ENCODE measurements at regions not wholly inside any gene's neighbourhood (a gene's known extent, or its start where the extent isn't known, plus 50 kb on each side); places are given as distances from the start of the nearest gene placed in this dataset.

DNA sequence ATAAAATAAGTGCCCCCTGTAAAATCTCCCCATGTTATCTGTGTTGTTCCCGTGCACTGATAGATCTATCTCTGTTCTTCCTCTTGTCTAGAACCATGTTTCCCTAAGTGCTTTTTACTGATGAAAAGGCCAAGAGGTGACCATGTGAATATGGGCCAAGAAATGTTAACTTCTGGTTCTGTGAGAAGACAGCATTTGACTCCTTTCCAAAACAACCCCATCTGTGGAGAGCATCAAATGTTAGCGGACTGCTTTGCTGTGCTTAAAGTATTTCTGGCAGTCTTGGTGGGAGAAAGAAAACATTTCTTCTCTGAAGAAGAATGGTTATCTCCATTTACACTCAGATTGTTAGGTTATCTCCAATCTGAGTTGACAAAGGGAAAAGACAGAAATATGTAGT, 58.6 kb upstream of the GUCY1A2 start:
- Mint-ChIP-seq H3K27me3 (ENCODE audit: insufficient read depth) (no peaks in the 10 kb centered on the region), H3K27ac (no peak overlapping the region), H3K4me3 (no peak overlapping the region), H3K4me1 (no peaks in the 10 kb centered on the region), H3K9me3 (peaks cover 8% of the 10 kb centered on the region), H3K36me3 (ENCODE audit: low read depth) (no peaks in the 10 kb centered on the region)
- H3K9me3 ChIP-seq (ENCODE audit: control insufficient read depth, low read length) = peaks cover 8% of the 10 kb centered on the region
- H3K4me3 ChIP-seq (ENCODE audit: low read length) = no peak overlapping the region
- 94% methylated on average over 2 of the region's 2 CpGs; no CpG with 5 or more reads in 1 of the 2 experiments for WGBS, 2 experiments (ENCODE audit: insufficient coverage in 1 of 2, insufficient read length in 1 of 2)
- no peak overlapping the region for H3K9ac ChIP-seq (ENCODE audit: extremely low read depth, low read length, poor library complexity, severe bottlenecking)
- TF ChIP-seq, protein P1, sequence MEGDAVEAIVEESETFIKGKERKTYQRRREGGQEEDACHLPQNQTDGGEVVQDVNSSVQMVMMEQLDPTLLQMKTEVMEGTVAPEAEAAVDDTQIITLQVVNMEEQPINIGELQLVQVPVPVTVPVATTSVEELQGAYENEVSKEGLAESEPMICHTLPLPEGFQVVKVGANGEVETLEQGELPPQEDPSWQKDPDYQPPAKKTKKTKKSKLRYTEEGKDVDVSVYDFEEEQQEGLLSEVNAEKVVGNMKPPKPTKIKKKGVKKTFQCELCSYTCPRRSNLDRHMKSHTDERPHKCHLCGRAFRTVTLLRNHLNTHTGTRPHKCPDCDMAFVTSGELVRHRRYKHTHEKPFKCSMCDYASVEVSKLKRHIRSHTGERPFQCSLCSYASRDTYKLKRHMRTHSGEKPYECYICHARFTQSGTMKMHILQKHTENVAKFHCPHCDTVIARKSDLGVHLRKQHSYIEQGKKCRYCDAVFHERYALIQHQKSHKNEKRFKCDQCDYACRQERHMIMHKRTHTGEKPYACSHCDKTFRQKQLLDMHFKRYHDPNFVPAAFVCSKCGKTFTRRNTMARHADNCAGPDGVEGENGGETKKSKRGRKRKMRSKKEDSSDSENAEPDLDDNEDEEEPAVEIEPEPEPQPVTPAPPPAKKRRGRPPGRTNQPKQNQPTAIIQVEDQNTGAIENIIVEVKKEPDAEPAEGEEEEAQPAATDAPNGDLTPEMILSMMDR (conservative IDR thresholded peaks at IDR 0.05) = no peak
- DNase-seq = no peak
- no peaks in the 10 kb centered on the region for H3K36me3 ChIP-seq (ENCODE audit: control insufficient read depth, insufficient read depth, low read length)
- no peak overlapping the region for H3K27ac ChIP-seq (ENCODE audit: low read depth, low read length)
- H3K4me1 ChIP-seq (ENCODE audit: control insufficient read depth, insufficient read depth, low read length) = no peaks in the 10 kb centered on the region
- no peaks in the 10 kb centered on the region for H3K27me3 ChIP-seq (ENCODE audit: control insufficient read depth, insufficient read depth, low read length, poor library complexity, severe bottlenecking)

DNA sequence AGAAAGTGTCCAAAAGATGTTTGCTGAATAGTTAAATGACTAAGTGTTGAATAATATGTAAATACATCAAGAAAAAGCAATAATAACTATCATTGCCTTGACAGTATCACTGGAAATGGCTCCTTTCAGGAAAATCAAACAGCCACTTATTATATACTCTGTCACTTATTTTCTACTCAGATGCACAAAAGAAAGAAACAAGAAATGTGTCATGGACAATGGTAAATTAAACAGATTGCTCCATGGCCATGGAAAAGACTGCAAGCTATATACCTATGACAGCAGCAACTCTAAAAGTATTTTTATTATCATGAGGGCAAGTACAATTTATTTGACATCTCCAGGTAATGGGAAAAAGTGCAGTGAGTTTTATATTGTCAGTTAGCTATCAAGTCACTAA, 52.9 kb upstream of the GUCY1A2 start:
- H3K4me3 Mint-ChIP-seq = no peak overlapping the region
- Histone ChIP-seq H3K4me3 (ENCODE audit: low read length) (no peak overlapping the region), H3K9ac (ENCODE audit: extremely low read depth, low read length, poor library complexity, severe bottlenecking) (no peak overlapping the region), H3K36me3 (ENCODE audit: control insufficient read depth, insufficient read depth, low read length) (no peaks in the 10 kb centered on the region), H3K27me3 (ENCODE audit: control insufficient read depth, insufficient read depth, low read length, poor library complexity, severe bottlenecking) (no peaks in the 10 kb centered on the region), H3K4me1 (ENCODE audit: control insufficient read depth, insufficient read depth, low read length) (no peaks in the 10 kb centered on the region), H3K27ac (ENCODE audit: low read depth, low read length) (no peak overlapping the region), H3K9me3 (ENCODE audit: control insufficient read depth, low read length) (no peaks in the 10 kb centered on the region)
- H3K9me3 Mint-ChIP-seq = no peaks in the 10 kb centered on the region
- no peak for DNase-seq
- no peaks in the 10 kb centered on the region for H3K36me3 Mint-ChIP-seq (ENCODE audit: low read depth)
- no peaks in the 10 kb centered on the region for H3K27me3 Mint-ChIP-seq (ENCODE audit: insufficient read depth)
- TF ChIP-seq, protein P1 (conservative IDR thresholded peaks at IDR 0.05) = no peak
- no peak overlapping the region for H3K27ac Mint-ChIP-seq
- H3K4me1 Mint-ChIP-seq = no peaks in the 10 kb centered on the region

Data from endodermal cell (in vitro differentiated cells).